AG04449 (cell line): ENCODE measurements at regions not wholly inside any gene's neighbourhood (a gene's known extent, or its start where the extent isn't known, plus 50 kb on each side); places are given as distances from the start of the nearest gene placed in this dataset.

ENCODE experiments used
- CTCF ChIA-PET: fragments of 350-600 bp; formaldehyde crosslinking; extraction: SDS; loops from one replicate; lab custom pipeline; 2021; ENCODE audit warnings: antibody characterized with exemption; lab: Yijun Ruan, JAX
- POLR2A ChIA-PET: fragments of 400-600, 350-600 bp; formaldehyde crosslinking; extraction: SDS; loops from one replicate; lab custom pipeline; 2020; ENCODE audit warnings: antibody characterized with exemption, inconsistent platforms; lab: Yijun Ruan, JAX
- DNase-seq: peaks from one replicate; pipeline ENCODE4 v3.0.0-alpha.2; 2010; ENCODE audit warnings: low read depth, low spot score
- H3K4me3 ChIP-seq: 2 replicates; pipeline ENCODE4 v1.5.1; 2011; ENCODE audit warnings: low read depth, mild to moderate bottlenecking, control low read depth, low read length
- CTCF ChIP-seq: IDR thresholded peaks from one replicate; pipeline ENCODE4 v1.5.1; 2011; ENCODE audit warnings: mild to moderate bottlenecking, moderate library complexity, low read length, control low read depth, inconsistent platforms; ENCODE audit not compliant: insufficient read depth; ENCODE audit errors: missing control alignments

- no peak for DNase-seq
- no peak overlapping the region for H3K4me3 ChIP-seq
- TF ChIP-seq CTCF, result no peak
- ChIA-PET POLR2A (no interaction called here), CTCF (no interaction called here)
Observed at GRCh38 chr5:89276566-89277305, 393.8 kb upstream of the MEF2C start.

GRCh38 chr5:89275066-89275855 is 392.3 kb upstream of the MEF2C start:
- POLR2A ChIA-PET, result no interaction called here
- DNase-seq, result no peak
- H3K4me3 ChIP-seq, result no peak overlapping the region
- CTCF ChIA-PET, result no interaction called here
- no peak for TF ChIP-seq CTCF

- CTCF ChIA-PET, result no interaction called here
- POLR2A ChIA-PET, result no interaction called here
- TF ChIP-seq CTCF, result no peak
- DNase-seq, result no peak
- H3K4me3 ChIP-seq, result no peak overlapping the region
Observed at GRCh38 chr5:89273289-89273688, 390.3 kb upstream of the MEF2C start.

GRCh38 chr5:89270901-89271300 is 387.9 kb upstream of the MEF2C start:
- POLR2A ChIA-PET, result no interaction called here
- CTCF ChIA-PET, result no interaction called here
- no peak for TF ChIP-seq CTCF
- H3K4me3 ChIP-seq, result no peak overlapping the region
- no peak for DNase-seq

- ChIA-PET POLR2A (no interaction called here), CTCF (no interaction called here)
- no peak overlapping the region for H3K4me3 ChIP-seq
- no peak for DNase-seq
- TF ChIP-seq CTCF, result no peak
Observed at GRCh38 chr5:89269721-89270120, 386.7 kb upstream of the MEF2C start.

GRCh38 chr5:89268460-89268859 is 385.5 kb upstream of the MEF2C start:
- no peak overlapping the region for H3K4me3 ChIP-seq
- ChIA-PET CTCF (no interaction called here), POLR2A (no interaction called here)
- no peak for TF ChIP-seq CTCF
- DNase-seq, result no peak
